ENCODE measurements at regions not wholly inside any gene's neighbourhood (a gene's known extent, or its start where the extent isn't known, plus 50 kb on each side); places are given as distances from the start of the nearest gene placed in this dataset.
"Not testable (repeated sequence)": the region's sequence is repeated elsewhere in the genome, so short reads cannot be mapped to it uniquely, and the experiment has no call there.

GRCh38 chr6:165124681-165125080 is 184.7 kb downstream of the C6orf118 start:
- not testable (repeated sequence) for H3K36me3 ChIP-seq (ENCODE audit: insufficient read depth, low read length); H3K9me3 ChIP-seq (ENCODE audit: control insufficient read depth, insufficient read depth, low read length); H3K4me1 ChIP-seq (ENCODE audit: insufficient read depth, low read length); H3K9ac ChIP-seq (ENCODE audit: low read depth, low read length)

GRCh38 chr6:165119231-165120020 is 190.0 kb downstream of the C6orf118 start:
- Histone ChIP-seq H3K4me1 (ENCODE audit: insufficient read depth, low read length) (0 out of 2 replicates have a peak, but pooled peaks cover 4% of the 10 kb centered on the region), H3K9ac (ENCODE audit: low read depth, low read length) (no peak overlapping the region), H3K36me3 (ENCODE audit: insufficient read depth, low read length) (no peaks in the 10 kb centered on the region), H3K9me3 (ENCODE audit: control insufficient read depth, insufficient read depth, low read length) (no peaks in the 10 kb centered on the region)

- Histone ChIP-seq H3K9ac (ENCODE audit: low read depth, low read length) (no peak overlapping the region), H3K4me1 (ENCODE audit: insufficient read depth, low read length) (0 out of 2 replicates have a peak, but pooled peaks cover 4% of the 10 kb centered on the region)
These were observed 190.7 kb downstream of the C6orf118 start for GRCh38 chr6:165118736-165119135.

GRCh38 chr6:165117806-165118205 is 191.6 kb downstream of the C6orf118 start:
- H3K4me1 ChIP-seq (ENCODE audit: insufficient read depth, low read length), result 0 out of 2 replicates have a peak, but pooled peaks cover 4% of the 10 kb centered on the region
- H3K9ac ChIP-seq (ENCODE audit: low read depth, low read length), result no peak overlapping the region
- no peaks in the 10 kb centered on the region for H3K36me3 ChIP-seq (ENCODE audit: insufficient read depth, low read length)
- no peaks in the 10 kb centered on the region; the same call in 1 of the 2 replicates for H3K9me3 ChIP-seq (ENCODE audit: control insufficient read depth, insufficient read depth, low read length)

More at GRCh38 chr6:165118736-165119135, 190.7 kb downstream of the C6orf118 start:
- Histone ChIP-seq H3K36me3 (ENCODE audit: insufficient read depth, low read length) (no peaks in the 10 kb centered on the region), H3K9me3 (ENCODE audit: control insufficient read depth, insufficient read depth, low read length) (no peaks in the 10 kb centered on the region; the same call in 1 of the 2 replicates)

- Histone ChIP-seq H3K4me1 (ENCODE audit: insufficient read depth, low read length) (0 out of 2 replicates have a peak, but pooled peaks cover 4% of the 10 kb centered on the region), H3K9me3 (ENCODE audit: control insufficient read depth, insufficient read depth, low read length) (no peaks in the 10 kb centered on the region; the same call in 1 of the 2 replicates), H3K9ac (ENCODE audit: low read depth, low read length) (no peak overlapping the region), H3K36me3 (ENCODE audit: insufficient read depth, low read length) (no peaks in the 10 kb centered on the region)
These were observed 192.3 kb downstream of the C6orf118 start for GRCh38 chr6:165117121-165117520.

- H3K36me3 ChIP-seq (ENCODE audit: insufficient read depth, low read length), result no peaks in the 10 kb centered on the region
- no peaks in the 10 kb centered on the region; the same call in 1 of the 2 replicates for H3K9me3 ChIP-seq (ENCODE audit: control insufficient read depth, insufficient read depth, low read length)
- H3K4me1 ChIP-seq (ENCODE audit: insufficient read depth, low read length), result no peaks in the 10 kb centered on the region
- no peak overlapping the region for H3K9ac ChIP-seq (ENCODE audit: low read depth, low read length)
These were observed 198.5 kb downstream of the C6orf118 start for GRCh38 chr6:165110860-165111259.

GRCh38 chr6:165109011-165109410 is 200.4 kb downstream of the C6orf118 start:
- Histone ChIP-seq H3K36me3 (ENCODE audit: insufficient read depth, low read length) (no peaks in the 10 kb centered on the region), H3K4me1 (ENCODE audit: insufficient read depth, low read length) (no peaks in the 10 kb centered on the region), H3K9me3 (ENCODE audit: control insufficient read depth, insufficient read depth, low read length) (no peaks in the 10 kb centered on the region; the same call in 1 of the 2 replicates)

GRCh38 chr6:165106261-165106660 is 203.1 kb downstream of the C6orf118 start:
- Histone ChIP-seq H3K9ac (ENCODE audit: low read depth, low read length) (no peak overlapping the region), H3K36me3 (ENCODE audit: insufficient read depth, low read length) (no peaks in the 10 kb centered on the region), H3K4me1 (ENCODE audit: insufficient read depth, low read length) (no peaks in the 10 kb centered on the region), H3K9me3 (ENCODE audit: control insufficient read depth, insufficient read depth, low read length) (no peaks in the 10 kb centered on the region)

More at GRCh38 chr6:165109011-165109410, 200.4 kb downstream of the C6orf118 start:
- H3K9ac ChIP-seq (ENCODE audit: low read depth, low read length), result no peak overlapping the region

- no peak overlapping the region for H3K9ac ChIP-seq (ENCODE audit: low read depth, low read length)
- H3K36me3 ChIP-seq (ENCODE audit: insufficient read depth, low read length), result no peaks in the 10 kb centered on the region
- H3K4me1 ChIP-seq (ENCODE audit: insufficient read depth, low read length), result no peaks in the 10 kb centered on the region
- peaks cover 19% of the 10 kb centered on the region for H3K9me3 ChIP-seq (ENCODE audit: control insufficient read depth, insufficient read depth, low read length)
These were observed 211.2 kb downstream of the C6orf118 start for GRCh38 chr6:165098165-165098564.

GRCh38 chr6:165096868-165097267 is 212.5 kb downstream of the C6orf118 start:
- Histone ChIP-seq H3K9me3 (ENCODE audit: control insufficient read depth, insufficient read depth, low read length) (peaks cover 19% of the 10 kb centered on the region), H3K36me3 (ENCODE audit: insufficient read depth, low read length) (no peaks in the 10 kb centered on the region), H3K9ac (ENCODE audit: low read depth, low read length) (no peak overlapping the region), H3K4me1 (ENCODE audit: insufficient read depth, low read length) (no peaks in the 10 kb centered on the region)

GRCh38 chr6:165096209-165096608 is 213.2 kb downstream of the C6orf118 start:
- Histone ChIP-seq H3K4me1 (ENCODE audit: insufficient read depth, low read length) (no peaks in the 10 kb centered on the region), H3K9me3 (ENCODE audit: control insufficient read depth, insufficient read depth, low read length) (peaks cover 19% of the 10 kb centered on the region), H3K36me3 (ENCODE audit: insufficient read depth, low read length) (no peaks in the 10 kb centered on the region), H3K9ac (ENCODE audit: low read depth, low read length) (no peak overlapping the region)

GRCh38 chr6:165092881-165093595 is 216.4 kb downstream of the C6orf118 start:
- no peaks in the 10 kb centered on the region for H3K4me1 ChIP-seq (ENCODE audit: insufficient read depth, low read length)
- no peak overlapping the region for H3K9ac ChIP-seq (ENCODE audit: low read depth, low read length)
- H3K36me3 ChIP-seq (ENCODE audit: insufficient read depth, low read length), result no peaks in the 10 kb centered on the region
- H3K9me3 ChIP-seq (ENCODE audit: control insufficient read depth, insufficient read depth, low read length), result peaks cover 5% of the 10 kb centered on the region

GRCh38 chr6:165091121-165091785 is 218.2 kb downstream of the C6orf118 start:
- H3K36me3 ChIP-seq (ENCODE audit: insufficient read depth, low read length), result no peaks in the 10 kb centered on the region
- H3K4me1 ChIP-seq (ENCODE audit: insufficient read depth, low read length), result no peaks in the 10 kb centered on the region
- H3K9ac ChIP-seq (ENCODE audit: low read depth, low read length), result no peak overlapping the region
- no peaks in the 10 kb centered on the region for H3K9me3 ChIP-seq (ENCODE audit: control insufficient read depth, insufficient read depth, low read length)

- Histone ChIP-seq H3K4me1 (ENCODE audit: insufficient read depth, low read length) (no peaks in the 10 kb centered on the region), H3K36me3 (ENCODE audit: insufficient read depth, low read length) (no peaks in the 10 kb centered on the region), H3K9me3 (ENCODE audit: control insufficient read depth, insufficient read depth, low read length) (no peaks in the 10 kb centered on the region), H3K9ac (ENCODE audit: low read depth, low read length) (no peak overlapping the region)
These were observed 219.2 kb downstream of the C6orf118 start for GRCh38 chr6:165090242-165090641.
